Fibroblast of peridontal ligament (primary cell): ENCODE measurements at regions not wholly inside any gene's neighbourhood (a gene's known extent, or its start where the extent isn't known, plus 50 kb on each side); places are given as distances from the start of the nearest gene placed in this dataset.
"Not testable (repeated sequence)": the region's sequence is repeated elsewhere in the genome, so short reads cannot be mapped to it uniquely, and the experiment has no call there.

ENCODE experiments used
- DNase-seq: peaks from one replicate; pipeline ENCODE4 v3.0.0-alpha.2; 2010; ENCODE audit errors: extremely low read depth

DNA sequence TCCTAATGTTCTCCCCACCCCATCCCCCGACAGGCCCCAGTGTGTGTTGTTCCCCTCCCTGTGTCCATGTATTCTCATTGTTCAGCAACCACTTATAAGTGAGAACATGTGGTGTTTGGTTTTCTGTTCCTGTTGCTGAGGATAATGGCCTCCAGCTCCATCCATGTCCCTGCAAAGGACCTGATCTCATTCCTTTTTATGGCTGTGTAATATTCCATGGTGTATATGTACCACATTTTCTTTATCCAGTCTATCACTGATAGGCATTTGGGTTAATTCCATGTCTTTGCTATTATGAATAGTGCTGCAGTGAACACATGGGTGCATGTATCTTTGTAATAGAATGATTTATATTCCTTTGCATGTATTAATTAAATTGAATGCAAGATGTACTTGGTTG, 104.8 kb upstream of the WIPF3 start:
- not testable (repeated sequence) for DNase-seq

DNA sequence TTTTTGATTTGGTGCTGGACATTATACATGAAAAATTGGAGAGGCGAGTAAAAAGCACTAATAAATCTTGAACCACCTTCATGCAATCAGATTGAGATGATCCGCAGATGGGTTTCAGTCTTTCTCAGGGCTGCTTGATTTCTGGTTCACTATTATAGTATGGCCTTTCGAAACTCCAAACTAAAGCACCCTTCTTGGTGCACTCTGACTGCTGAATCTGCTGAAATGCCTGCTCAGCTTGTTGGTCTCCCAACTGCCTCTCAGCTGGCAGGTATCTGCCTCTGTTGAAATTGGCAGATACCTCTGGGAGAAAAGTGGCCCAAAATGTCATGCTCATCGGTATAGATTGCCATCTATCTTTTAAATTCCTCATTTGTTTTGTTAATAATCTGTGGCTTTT, 102.5 kb upstream of the WIPF3 start:
- DNase-seq: not testable (repeated sequence)

DNA sequence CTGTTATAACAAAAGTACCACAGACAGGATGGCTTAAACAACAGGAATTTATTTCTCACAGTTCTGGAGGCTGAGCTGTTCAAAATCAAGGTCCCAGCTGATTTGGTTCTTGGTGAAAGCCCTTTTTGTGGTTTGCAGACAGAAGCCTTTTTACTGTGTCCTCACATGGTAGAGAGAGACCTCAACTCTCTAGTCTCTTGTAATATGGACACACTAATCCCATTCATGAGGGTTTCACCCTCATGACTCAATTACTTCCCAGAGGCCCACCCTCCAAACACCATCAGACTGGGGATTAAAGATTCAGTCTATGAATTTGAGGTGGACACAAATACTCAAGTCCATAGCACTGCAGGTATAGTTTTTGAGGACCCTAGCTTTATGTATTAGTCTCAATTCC, 97.3 kb upstream of the WIPF3 start:
- not testable (repeated sequence) for DNase-seq

DNA sequence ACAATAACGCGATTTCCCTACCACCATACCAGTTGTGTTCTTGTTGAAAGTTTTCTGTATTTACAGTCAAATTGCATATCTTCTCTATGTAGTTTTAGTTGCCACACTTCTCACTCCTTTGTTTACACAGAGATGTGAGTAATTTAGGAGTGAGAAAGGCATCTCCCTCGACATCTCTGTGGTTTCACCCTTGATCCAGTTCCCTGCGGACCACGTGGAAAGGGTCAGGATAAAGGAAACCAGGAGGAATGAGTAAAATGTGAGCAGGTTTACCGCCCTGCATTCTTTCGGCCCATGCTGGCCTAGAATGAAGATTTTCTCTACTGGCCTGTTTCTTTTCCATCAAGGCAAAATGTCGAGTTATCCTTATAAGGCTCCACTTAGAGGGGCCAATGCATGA, 83.2 kb upstream of the WIPF3 start:
- DNase-seq: peak; percentile 77

DNA sequence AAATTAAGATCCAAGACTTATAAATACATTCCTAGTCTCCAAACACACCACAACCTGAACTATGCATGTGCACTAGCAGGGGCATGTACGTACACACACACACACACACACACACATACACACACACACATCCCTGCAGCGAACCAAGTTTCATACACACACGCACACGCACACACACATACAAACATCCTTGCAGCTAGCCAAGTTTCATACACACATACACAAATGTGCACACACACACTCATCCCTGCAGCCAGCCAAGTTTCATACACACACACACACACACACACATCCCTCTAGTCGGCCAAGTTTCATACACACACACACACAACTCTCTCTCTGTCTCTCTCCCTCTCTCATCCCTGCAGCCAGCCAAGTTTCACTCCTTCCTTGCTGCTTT, 82.7 kb upstream of the WIPF3 start:
- DNase-seq: peak; percentile 50

DNA sequence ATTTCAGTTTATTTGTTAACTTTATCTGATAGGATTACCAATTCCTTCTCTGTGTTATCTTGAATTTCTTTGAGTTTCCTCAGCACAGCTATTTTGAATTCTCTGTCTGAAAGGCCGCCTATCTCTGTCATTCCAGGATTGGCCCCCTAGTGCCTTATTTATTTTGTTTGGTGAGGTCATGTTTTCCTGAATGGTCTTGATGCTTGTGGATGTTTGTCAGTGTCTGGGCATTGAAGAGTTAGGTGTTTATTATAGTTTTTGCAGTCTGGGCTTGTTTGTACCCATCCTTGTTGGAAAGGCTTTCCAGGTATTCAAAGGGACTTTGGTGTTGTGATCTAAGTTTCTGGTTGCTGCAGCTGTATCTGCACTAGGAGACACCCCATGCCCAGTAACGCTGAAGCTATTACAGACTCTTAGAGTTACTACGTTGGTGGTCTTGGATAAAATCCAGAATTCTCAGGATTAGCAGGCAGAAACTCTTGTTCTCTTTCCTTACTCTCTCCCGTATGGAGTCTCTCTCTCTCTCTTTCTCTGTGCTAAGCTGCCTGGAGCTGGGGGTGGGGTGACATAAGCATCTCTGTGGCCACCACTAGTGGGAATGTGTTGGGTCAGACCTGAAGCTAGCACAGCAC, 76.7 kb upstream of the WIPF3 start:
- not testable (repeated sequence) for DNase-seq

DNA sequence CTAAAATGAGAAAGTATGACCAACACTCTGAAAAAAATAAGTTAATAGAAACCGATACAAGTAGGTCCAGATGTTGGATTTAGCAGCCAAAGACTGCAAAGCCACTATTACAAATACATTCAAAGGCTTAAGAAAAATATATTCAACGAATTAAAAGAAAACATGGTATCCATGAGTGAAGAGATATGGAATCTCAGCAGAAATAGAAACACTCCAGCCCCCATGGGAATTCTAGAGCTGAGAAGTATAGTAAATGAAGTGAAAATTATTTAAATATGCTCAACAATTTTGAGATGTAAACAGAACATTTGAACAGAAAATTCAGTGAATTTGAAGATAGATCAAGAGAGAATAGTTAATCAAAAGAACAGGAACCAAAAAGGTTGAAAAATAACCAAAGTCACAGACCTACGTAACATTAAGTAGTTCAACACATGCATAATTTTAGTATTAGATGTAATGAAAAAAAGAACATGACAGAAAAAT, 72.0 kb upstream of the WIPF3 start:
- DNase-seq: no peak

DNA sequence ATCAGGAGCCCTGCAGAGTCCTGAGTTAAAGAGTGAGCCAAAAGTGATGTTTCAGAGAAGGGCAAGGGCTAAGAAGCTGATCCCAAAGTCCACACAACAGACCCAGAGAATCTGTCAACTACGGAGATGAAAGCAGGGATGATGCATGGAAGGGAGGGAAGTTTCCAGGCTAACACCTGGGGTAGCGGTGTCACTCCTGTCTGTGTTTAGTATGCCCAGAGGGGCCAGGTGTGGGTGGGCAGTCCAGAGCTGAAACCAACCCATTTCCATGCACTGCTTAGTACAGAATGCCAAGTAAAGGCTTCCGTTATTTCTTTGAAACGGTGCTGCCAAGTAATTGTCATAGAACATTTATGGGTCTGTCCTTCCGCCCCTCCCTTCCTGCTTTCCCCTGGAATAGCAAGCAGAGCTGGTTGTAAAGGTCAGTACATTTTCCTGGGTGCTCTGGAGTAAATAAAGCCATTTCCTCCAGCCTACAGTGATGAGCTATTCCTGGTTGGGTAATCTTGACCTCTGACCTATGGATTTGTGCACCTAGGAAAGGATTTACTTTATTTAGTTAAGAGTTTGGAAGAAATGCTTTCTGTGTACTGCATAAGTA, 58.6 kb upstream of the WIPF3 start:
- DNase-seq: not testable (repeated sequence)

DNA sequence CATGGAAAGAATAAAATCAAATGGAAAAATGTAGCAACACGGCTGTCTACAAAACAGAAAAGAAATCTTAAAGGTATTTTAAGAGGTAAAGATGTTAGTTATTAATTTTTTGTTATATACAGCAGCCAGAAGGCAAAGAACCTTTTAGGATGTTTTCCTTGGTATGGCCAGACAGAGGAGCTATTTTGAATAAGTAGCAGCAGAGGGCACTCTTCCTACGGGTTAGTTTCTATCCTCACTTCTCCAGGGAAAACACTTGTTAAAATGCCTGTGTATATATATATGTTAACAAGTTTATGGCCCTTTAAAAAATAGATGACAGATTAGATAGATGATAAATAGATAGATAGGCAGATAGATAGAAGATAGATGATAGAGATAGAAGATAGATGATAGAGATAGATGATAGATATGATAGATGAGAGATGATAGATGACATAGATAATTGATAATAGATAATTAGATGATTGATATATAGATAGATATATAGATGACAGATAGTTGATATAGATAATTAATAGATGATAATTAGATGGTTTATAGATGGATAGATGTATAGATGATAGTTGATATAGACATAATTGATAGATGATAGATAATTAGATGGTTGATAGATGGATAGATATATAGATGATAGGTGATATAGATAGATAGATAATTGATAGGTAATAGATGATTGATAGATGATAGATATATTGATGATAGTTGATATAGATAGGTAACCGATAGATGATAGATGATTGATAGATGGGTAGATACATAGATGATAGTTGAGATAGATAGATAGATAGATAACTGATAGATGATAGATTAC, 57.8 kb upstream of the WIPF3 start:
- DNase-seq: peak; percentile 63

DNA sequence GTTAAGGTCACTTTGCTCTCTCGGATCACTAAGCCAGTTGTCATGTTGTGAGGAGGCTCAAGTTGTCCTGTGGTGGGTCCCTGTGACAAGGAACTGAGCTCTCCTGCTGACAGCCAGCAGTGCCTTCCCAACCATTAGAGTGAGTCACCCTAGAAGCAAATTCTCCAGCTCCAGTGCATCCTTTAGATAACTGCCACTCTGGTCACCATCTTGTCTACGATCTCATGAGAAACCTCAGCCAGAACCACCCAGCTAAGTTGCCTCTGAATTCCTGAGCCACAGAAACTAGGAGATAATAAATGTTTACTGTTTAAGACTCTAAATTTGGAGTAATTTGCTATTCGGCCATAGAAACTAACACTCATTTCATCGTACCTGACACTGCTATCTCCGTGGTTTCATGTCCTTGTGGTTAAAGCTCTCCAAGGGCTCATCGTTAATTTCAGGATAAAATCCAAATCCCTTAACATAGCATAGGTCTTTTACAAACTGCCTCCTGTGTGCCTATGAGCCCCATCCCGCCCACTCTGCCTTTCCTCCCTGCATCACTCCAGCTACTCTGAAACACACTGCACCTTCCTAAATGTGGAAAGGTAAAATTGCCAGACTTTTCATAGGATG, 56.5 kb upstream of the WIPF3 start:
- no peak for DNase-seq

DNA sequence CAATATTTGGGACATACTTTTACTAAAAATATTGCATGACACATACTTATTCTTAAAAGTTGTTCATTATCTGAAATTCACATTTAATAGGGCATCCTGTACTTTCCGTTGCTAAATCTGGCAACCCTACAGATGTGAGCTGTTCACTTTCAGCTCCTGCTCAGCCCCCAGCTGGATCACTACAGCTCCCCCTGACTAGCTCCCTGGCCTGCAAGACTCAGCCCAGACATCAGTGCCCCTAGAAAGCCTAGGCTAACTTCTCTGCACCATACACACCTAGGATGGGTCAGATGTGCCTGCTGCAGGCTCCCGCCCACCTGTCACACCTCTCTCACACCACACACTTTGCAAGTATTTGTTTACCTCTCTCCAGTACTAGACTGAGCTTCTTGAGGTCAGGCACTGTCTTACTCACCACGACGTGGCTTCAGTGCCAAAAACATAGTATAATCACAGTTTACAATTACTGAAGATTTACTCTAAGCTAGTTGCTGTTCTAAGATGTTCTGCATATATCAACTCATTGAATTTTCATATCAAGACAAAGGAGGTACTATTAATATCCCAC, 55.9 kb upstream of the WIPF3 start:
- not testable (repeated sequence) for DNase-seq

DNA sequence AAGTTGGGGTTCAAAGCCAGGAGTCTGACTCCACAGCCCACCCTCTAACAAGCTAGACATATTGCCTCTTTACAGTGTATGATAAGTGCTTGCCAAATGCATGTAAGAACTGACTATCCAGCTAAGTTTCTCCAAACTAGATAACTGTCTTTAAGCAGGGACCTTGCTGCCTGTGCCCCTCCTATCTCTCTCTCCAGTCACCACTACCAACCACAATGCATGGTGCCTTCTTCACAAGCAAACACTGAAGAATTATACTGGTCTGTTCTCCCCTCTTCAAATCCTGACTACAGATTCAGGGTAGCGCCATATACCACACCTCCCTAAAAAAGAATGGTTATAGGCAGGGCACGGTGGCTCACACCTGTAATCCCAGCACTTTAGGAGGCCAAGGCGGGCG, 55.3 kb upstream of the WIPF3 start:
- DNase-seq: not testable (repeated sequence)

DNA sequence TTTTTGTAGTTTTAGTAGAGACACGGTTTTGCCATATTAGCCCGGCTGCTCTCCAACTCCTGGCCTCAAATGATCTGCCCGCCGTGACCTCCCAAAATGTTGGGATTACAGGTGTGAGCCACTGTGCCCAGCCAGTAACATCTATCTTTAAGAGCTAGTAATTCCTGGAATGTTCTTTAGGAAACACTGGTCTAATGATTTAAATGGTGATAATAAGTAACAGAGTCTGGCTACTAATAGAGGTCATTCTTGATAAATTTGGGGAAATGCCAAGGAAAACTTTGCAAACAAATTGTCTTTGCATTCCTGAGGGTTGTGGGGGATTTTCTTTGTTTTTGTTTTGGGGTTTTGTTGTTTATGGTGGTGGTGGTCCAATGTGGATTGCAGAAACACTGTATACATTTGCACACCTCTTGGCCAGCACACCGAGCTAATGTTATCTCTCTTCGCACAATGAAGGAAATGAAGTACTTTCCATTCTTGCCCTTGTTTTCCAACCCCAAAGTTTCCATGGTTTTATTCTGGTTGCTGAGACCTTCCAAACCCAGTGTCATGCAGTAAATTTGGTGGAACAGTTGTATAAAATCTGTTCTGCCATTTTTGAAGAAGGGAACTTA, 51.3 kb upstream of the WIPF3 start:
- no peak for DNase-seq
